Fibroblast of lung (primary cell): ENCODE measurements at regions not wholly inside any gene's neighbourhood (a gene's known extent, or its start where the extent isn't known, plus 50 kb on each side); places are given as distances from the start of the nearest gene placed in this dataset.
"Not testable (repeated sequence)": the region's sequence is repeated elsewhere in the genome, so short reads cannot be mapped to it uniquely, and the experiment has no call there.

Experiments
- DNase-seq, 2 donors: peaks; one replicate each; pipeline versions ENCODE4 v3.0.0 to v3.0.0-alpha.2; 2010; ENCODE audit warnings: low read depth in 2 of 2
- H2AFZ ChIP-seq: 2 replicates; pipeline ENCODE4 v1.5.1; 2012; ENCODE audit warnings: low read length, control low read depth, inconsistent platforms
- H3K27ac ChIP-seq: 2 replicates; pipeline ENCODE4 v1.5.1; 2011; ENCODE audit warnings: low read length, control low read depth; ENCODE audit not compliant: insufficient read depth
- H3K27me3 ChIP-seq: 2 replicates; pipeline ENCODE4 v1.5.1; 2011; ENCODE audit warnings: mild to moderate bottlenecking, low read length; ENCODE audit not compliant: control insufficient read depth, insufficient read depth
- H3K36me3 ChIP-seq: 2 replicates; pipeline ENCODE4 v1.5.1; 2011; ENCODE audit warnings: low read length; ENCODE audit not compliant: control insufficient read depth, insufficient read depth
- H3K4me1 ChIP-seq: 2 replicates; pipeline ENCODE4 v1.5.1; 2011; ENCODE audit warnings: low read length; ENCODE audit not compliant: control insufficient read depth, insufficient read depth; ENCODE audit errors: extremely low read depth
- H3K4me2 ChIP-seq: 2 replicates; pipeline ENCODE4 v1.5.1; 2011; ENCODE audit warnings: low read length, control low read depth; ENCODE audit not compliant: insufficient read depth; ENCODE audit errors: extremely low read depth
- H3K4me3 ChIP-seq, 4 experiments: fragments of 200-600 bp in 1 of 4; sonication (generic) in 1 of 4; replicated peaks in 1 of 4; 2 replicates each; pipeline ENCODE4 v1.5.1; 2011 to 2016; ENCODE audit warnings: low read length in 4 of 4, low read depth in 3 of 4, mild to moderate bottlenecking in 3 of 4, control low read depth in 2 of 4, inconsistent platforms in 1 of 4, mixed read lengths in 1 of 4; ENCODE audit not compliant: insufficient read depth in 1 of 4; ENCODE audit errors: control extremely low read depth in 1 of 4
- H3K79me2 ChIP-seq: 2 replicates; pipeline ENCODE4 v1.5.1; 2012; ENCODE audit warnings: mild to moderate bottlenecking, low read length, inconsistent platforms; ENCODE audit not compliant: control insufficient read depth, insufficient read depth
- H3K9ac ChIP-seq: 2 replicates; pipeline ENCODE4 v1.5.1; 2011; ENCODE audit warnings: mild to moderate bottlenecking, low read length, control low read depth; ENCODE audit not compliant: insufficient read depth
- H3K9me3 ChIP-seq: 2 replicates; pipeline ENCODE4 v1.5.1; 2012; ENCODE audit warnings: low read depth, low read length; ENCODE audit not compliant: control insufficient read depth, insufficient read depth
- H4K20me1 ChIP-seq: 2 replicates; pipeline ENCODE4 v1.5.1; 2011; ENCODE audit warnings: low read length; ENCODE audit not compliant: control insufficient read depth, insufficient read depth; ENCODE audit errors: extremely low read depth
- EZH2 ChIP-seq: IDR thresholded peaks from 2 replicates; pipeline ENCODE4 v1.5.1; 2012; ENCODE audit warnings: low read length, control low read depth, mild to moderate bottlenecking; ENCODE audit errors: missing control alignments
- TF ChIP-seq, protein P1 (sequence below), 2 donors: IDR thresholded peaks in 1 of 2; conservative IDR thresholded peaks in 1 of 2; 1 replicate in 1 of 2; 2 replicates in 1 of 2; pipeline ENCODE4 v1.5.1; 2011 to 2012; ENCODE audit warnings: low read length in 2 of 2, control low read depth in 1 of 2, inconsistent platforms in 1 of 2, low read depth in 1 of 2, mild to moderate bottlenecking in 1 of 2

DNA sequence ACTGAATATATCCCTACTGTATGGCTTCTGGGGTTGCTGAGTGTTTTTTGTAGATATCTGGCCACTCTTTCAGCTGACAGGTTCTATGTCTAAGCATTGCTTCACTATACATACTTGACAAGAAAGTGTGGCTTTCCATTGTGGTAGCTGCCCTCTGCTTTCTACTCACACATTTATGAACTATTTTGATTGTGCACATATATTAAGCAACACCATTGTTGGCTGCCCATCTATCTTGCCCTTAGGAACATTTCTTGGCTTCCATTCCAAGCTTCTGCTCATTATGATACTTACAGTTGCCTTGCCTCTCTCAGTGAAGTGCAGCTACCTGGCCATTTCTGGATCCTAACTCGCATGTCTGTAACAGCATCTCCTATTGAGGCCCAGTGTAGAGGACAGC lies 153.6 kb upstream of the MOCS2 start:
- H4K20me1 ChIP-seq: no peaks in the 10 kb centered on the region
- H3K27ac ChIP-seq: no peak overlapping the region
- no peaks in the 10 kb centered on the region for H3K79me2 ChIP-seq
- no peak overlapping the region for H2AFZ ChIP-seq
- H3K9ac ChIP-seq: no peak overlapping the region
- no peak overlapping the region for H3K4me3 ChIP-seq
- TF ChIP-seq, protein P1, sequence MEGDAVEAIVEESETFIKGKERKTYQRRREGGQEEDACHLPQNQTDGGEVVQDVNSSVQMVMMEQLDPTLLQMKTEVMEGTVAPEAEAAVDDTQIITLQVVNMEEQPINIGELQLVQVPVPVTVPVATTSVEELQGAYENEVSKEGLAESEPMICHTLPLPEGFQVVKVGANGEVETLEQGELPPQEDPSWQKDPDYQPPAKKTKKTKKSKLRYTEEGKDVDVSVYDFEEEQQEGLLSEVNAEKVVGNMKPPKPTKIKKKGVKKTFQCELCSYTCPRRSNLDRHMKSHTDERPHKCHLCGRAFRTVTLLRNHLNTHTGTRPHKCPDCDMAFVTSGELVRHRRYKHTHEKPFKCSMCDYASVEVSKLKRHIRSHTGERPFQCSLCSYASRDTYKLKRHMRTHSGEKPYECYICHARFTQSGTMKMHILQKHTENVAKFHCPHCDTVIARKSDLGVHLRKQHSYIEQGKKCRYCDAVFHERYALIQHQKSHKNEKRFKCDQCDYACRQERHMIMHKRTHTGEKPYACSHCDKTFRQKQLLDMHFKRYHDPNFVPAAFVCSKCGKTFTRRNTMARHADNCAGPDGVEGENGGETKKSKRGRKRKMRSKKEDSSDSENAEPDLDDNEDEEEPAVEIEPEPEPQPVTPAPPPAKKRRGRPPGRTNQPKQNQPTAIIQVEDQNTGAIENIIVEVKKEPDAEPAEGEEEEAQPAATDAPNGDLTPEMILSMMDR (conservative IDR thresholded peaks at IDR 0.05 in 1 of 2, IDR thresholded peaks at IDR 0.05 in 1 of 2; ENCODE audit: low read depth in 1 of 2, low read length in 2 of 2): no peak
- no peak for TF ChIP-seq EZH2
- H3K4me2 ChIP-seq: no peak overlapping the region
- H3K27me3 ChIP-seq: no peaks in the 10 kb centered on the region
- no peaks in the 10 kb centered on the region for H3K4me1 ChIP-seq
- DNase-seq: no peak
- H3K9me3 ChIP-seq: no peaks in the 10 kb centered on the region
- H3K36me3 ChIP-seq: no peaks in the 10 kb centered on the region

DNA sequence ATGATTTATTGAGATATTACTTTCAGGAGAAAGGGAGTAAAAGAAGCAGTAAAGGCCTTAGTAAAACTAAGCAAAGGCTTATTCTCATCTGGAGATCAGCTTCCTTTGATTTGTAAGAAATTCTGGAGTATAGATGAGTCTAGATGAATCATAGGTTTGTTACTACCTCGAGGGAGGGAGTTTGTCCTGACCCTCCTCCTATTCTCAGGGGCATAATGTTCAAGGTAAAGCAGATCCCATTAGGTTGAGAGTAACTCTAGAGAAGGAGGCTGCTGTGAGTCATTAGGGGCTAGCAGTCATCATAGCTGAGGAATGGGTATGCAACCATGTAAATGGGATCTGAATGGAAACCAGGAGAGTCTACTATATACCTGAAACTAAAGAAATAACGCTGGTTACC lies 155.5 kb upstream of the MOCS2 start:
- no peak overlapping the region for H3K4me3 ChIP-seq
- H2AFZ ChIP-seq: no peak overlapping the region
- H3K4me1 ChIP-seq: no peaks in the 10 kb centered on the region
- no peaks in the 10 kb centered on the region for H3K79me2 ChIP-seq
- DNase-seq: no peak
- H3K9ac ChIP-seq: no peak overlapping the region
- H3K27ac ChIP-seq: no peak overlapping the region
- no peaks in the 10 kb centered on the region for H3K27me3 ChIP-seq
- H3K9me3 ChIP-seq: no peaks in the 10 kb centered on the region
- TF ChIP-seq, protein P1 (conservative IDR thresholded peaks at IDR 0.05 in 1 of 2, IDR thresholded peaks at IDR 0.05 in 1 of 2; ENCODE audit: low read depth in 1 of 2, low read length in 2 of 2): no peak
- no peak for TF ChIP-seq EZH2
- no peaks in the 10 kb centered on the region for H3K36me3 ChIP-seq
- H4K20me1 ChIP-seq: no peaks in the 10 kb centered on the region
- no peak overlapping the region for H3K4me2 ChIP-seq

DNA sequence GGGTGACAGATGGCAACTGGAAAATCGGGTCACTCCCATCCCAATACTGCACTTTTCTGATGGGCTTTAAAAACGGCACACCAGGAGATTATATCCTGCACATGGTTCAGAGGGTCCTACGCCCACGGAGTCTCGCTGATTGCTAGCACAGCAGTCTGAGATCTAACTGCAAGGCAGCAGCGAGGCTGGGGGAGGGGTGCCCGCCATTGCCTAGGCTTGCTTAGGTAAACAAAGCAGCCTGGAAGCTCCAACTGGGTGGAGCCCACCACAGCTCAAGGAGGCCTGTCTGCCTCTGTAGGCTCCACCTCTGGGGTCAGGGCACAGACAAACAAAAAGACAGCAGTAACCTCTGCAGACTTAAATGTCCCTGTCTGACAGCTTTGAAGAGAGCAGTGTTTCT lies 158.7 kb upstream of the MOCS2 start:
- H3K4me1 ChIP-seq, H3K4me3 ChIP-seq, H3K4me2 ChIP-seq, H4K20me1 ChIP-seq, H3K9me3 ChIP-seq, H3K9ac ChIP-seq, H3K36me3 ChIP-seq, H3K27me3 ChIP-seq, H3K79me2 ChIP-seq, H3K27ac ChIP-seq, DNase-seq, H2AFZ ChIP-seq: not testable (repeated sequence)

DNA sequence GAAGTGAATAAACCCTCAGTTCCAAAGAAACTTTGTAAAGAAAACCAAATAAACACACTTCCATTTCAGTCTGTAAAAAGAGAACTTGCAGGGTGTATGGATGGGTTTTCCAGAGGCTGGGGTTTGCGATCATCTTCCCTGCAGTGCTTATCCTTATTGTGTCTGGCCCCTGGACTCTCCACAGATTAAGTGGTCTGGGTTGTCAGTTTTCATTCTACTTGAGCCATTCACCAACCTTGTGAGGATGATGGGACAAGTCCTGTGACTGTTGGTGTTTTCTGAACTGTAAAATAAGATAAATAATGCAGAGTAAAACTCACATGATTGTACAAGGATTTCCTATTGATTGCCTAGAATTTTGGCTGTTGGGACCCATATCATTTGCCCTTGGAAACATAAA lies 166.1 kb upstream of the MOCS2 start:
- Histone ChIP-seq H3K27me3 (no peaks in the 10 kb centered on the region), H3K79me2 (no peaks in the 10 kb centered on the region), H3K4me3 (no peak overlapping the region), H3K9me3 (no peaks in the 10 kb centered on the region), H3K27ac (no peak overlapping the region), H3K4me1 (no peaks in the 10 kb centered on the region), H4K20me1 (no peaks in the 10 kb centered on the region), H3K4me2 (no peak overlapping the region), H2AFZ (no peak overlapping the region), H3K9ac (no peak overlapping the region), H3K36me3 (no peaks in the 10 kb centered on the region)
- DNase-seq: no peak
- no peak for TF ChIP-seq EZH2
- TF ChIP-seq, protein P1 (conservative IDR thresholded peaks at IDR 0.05 in 1 of 2, IDR thresholded peaks at IDR 0.05 in 1 of 2; ENCODE audit: low read depth in 1 of 2, low read length in 2 of 2): no peak
